ENCODE measurements at regions not wholly inside any gene's neighbourhood (a gene's known extent, or its start where the extent isn't known, plus 50 kb on each side); places are given as distances from the start of the nearest gene placed in this dataset.

GRCh38 chr14:25120261-25120660 lies 70.3 kb upstream of the STXBP6 start:
- H2BK120ac ChIP-seq (ENCODE audit: low read depth, low read length), result no peak overlapping the region
- no peaks in the 10 kb centered on the region for H3K79me1 ChIP-seq (replicated peaks; ENCODE audit: low read length, poor library complexity, severe bottlenecking)
- 75% methylated on average over 2 of the region's 3 CpGs for WGBS
- no peak overlapping the region for H4K8ac ChIP-seq (ENCODE audit: low read length)
- H3K9ac ChIP-seq (ENCODE audit: low read length), result no peak overlapping the region
- no peak overlapping the region for H2AFZ ChIP-seq (ENCODE audit: low read depth, low read length)
- H2BK15ac ChIP-seq (ENCODE audit: low read depth, poor library complexity, severe bottlenecking), result no peak overlapping the region
- H3K4ac ChIP-seq (ENCODE audit: low read depth in 1 of 2, low read length in 2 of 2), result no peak overlapping the region
- H3K9me3 ChIP-seq (ENCODE audit: control insufficient read depth, low read length), result no peaks in the 10 kb centered on the region
- H2BK5ac ChIP-seq (ENCODE audit: low read depth, low read length, poor library complexity, severe bottlenecking), result no peak overlapping the region
- DNase-seq, result no peak
- no peaks in the 10 kb centered on the region for H3K36me3 ChIP-seq (ENCODE audit: control insufficient read depth in 1 of 2, insufficient read depth in 2 of 2, low read depth in 1 of 2, low read length in 2 of 2)
- H3K4me2 ChIP-seq (ENCODE audit: low read length, poor library complexity, severe bottlenecking), result no peak overlapping the region
- H3K27ac ChIP-seq (ENCODE audit: low read length, poor library complexity, severe bottlenecking), result no peak overlapping the region
- H3K4me3 ChIP-seq (ENCODE audit: insufficient read depth in 1 of 2, low read depth in 1 of 2, low read length in 2 of 2), result no peak overlapping the region
- H3K14ac ChIP-seq (ENCODE audit: low read length in 2 of 2), result no peak overlapping the region
- H2AK5ac ChIP-seq (ENCODE audit: low read length, severe bottlenecking), result no peak overlapping the region
- H3K18ac ChIP-seq (ENCODE audit: low read depth in 1 of 2, low read length in 2 of 2), result peak overlapping the region in 1 of 2 experiments; percentile 58
- peak overlapping the region in 1 of 2 experiments; percentile 6 for H2BK12ac ChIP-seq (ENCODE audit: low read length in 2 of 2)
- no peaks in the 10 kb centered on the region for H3K27me3 ChIP-seq (ENCODE audit: control insufficient read depth in 1 of 2, insufficient read depth in 1 of 2, low read length in 2 of 2)
- no peaks in the 10 kb centered on the region for H3K4me1 ChIP-seq (ENCODE audit: control insufficient read depth, insufficient read depth, low read depth, low read length)
- H3K23ac ChIP-seq (ENCODE audit: low read length in 2 of 2), result no peak overlapping the region
- H4K91ac ChIP-seq (ENCODE audit: low read length), result no peak overlapping the region

- no peak overlapping the region for H2BK5ac ChIP-seq (ENCODE audit: low read depth, low read length, poor library complexity, severe bottlenecking)
- no peak overlapping the region for H3K4me3 ChIP-seq (ENCODE audit: insufficient read depth in 1 of 2, low read depth in 1 of 2, low read length in 2 of 2)
- H4K91ac ChIP-seq (ENCODE audit: low read length), result no peak overlapping the region
- H2AFZ ChIP-seq (ENCODE audit: low read depth, low read length), result no peak overlapping the region
- no peaks in the 10 kb centered on the region for H3K36me3 ChIP-seq (ENCODE audit: control insufficient read depth in 1 of 2, insufficient read depth in 2 of 2, low read depth in 1 of 2, low read length in 2 of 2)
- no peak overlapping the region for H3K14ac ChIP-seq (ENCODE audit: low read length in 2 of 2)
- no peak overlapping the region for H4K8ac ChIP-seq (ENCODE audit: low read length)
- no peak overlapping the region for H3K23ac ChIP-seq (ENCODE audit: low read length in 2 of 2)
- no peaks in the 10 kb centered on the region for H3K4me1 ChIP-seq (ENCODE audit: control insufficient read depth, insufficient read depth, low read depth, low read length)
- no peak overlapping the region for H2AK5ac ChIP-seq (ENCODE audit: low read length, severe bottlenecking)
- no peak overlapping the region for H3K4me2 ChIP-seq (ENCODE audit: low read length, poor library complexity, severe bottlenecking)
- no peak overlapping the region for H2BK12ac ChIP-seq (ENCODE audit: low read length in 2 of 2)
- H3K4ac ChIP-seq (ENCODE audit: low read depth in 1 of 2, low read length in 2 of 2), result no peak overlapping the region
- 83% methylated on average over 2 of the region's 2 CpGs for WGBS
- no peak overlapping the region for H2BK15ac ChIP-seq (ENCODE audit: low read depth, poor library complexity, severe bottlenecking)
- no peak overlapping the region for H3K18ac ChIP-seq (ENCODE audit: low read depth in 1 of 2, low read length in 2 of 2)
- no peaks in the 10 kb centered on the region for H3K9me3 ChIP-seq (ENCODE audit: control insufficient read depth, low read length)
- H3K27me3 ChIP-seq (ENCODE audit: control insufficient read depth in 1 of 2, insufficient read depth in 1 of 2, low read length in 2 of 2), result no peaks in the 10 kb centered on the region
- no peak overlapping the region for H3K9ac ChIP-seq (ENCODE audit: low read length)
- H3K27ac ChIP-seq (ENCODE audit: low read length, poor library complexity, severe bottlenecking), result no peak overlapping the region
- DNase-seq, result no peak
- H3K79me1 ChIP-seq (replicated peaks; ENCODE audit: low read length, poor library complexity, severe bottlenecking), result no peaks in the 10 kb centered on the region
- H2BK120ac ChIP-seq (ENCODE audit: low read depth, low read length), result no peak overlapping the region
Measured at GRCh38 chr14:25118671-25119070, 68.7 kb upstream of the STXBP6 start.

GRCh38 chr14:25117342-25117741 lies 67.4 kb upstream of the STXBP6 start:
- Histone ChIP-seq H2BK15ac (ENCODE audit: low read depth, poor library complexity, severe bottlenecking) (no peak overlapping the region), H3K4me3 (ENCODE audit: insufficient read depth in 1 of 2, low read depth in 1 of 2, low read length in 2 of 2) (no peak overlapping the region), H3K4me2 (ENCODE audit: low read length, poor library complexity, severe bottlenecking) (no peak overlapping the region), H2BK5ac (ENCODE audit: low read depth, low read length, poor library complexity, severe bottlenecking) (no peak overlapping the region), H3K23ac (ENCODE audit: low read length in 2 of 2) (no peak overlapping the region), H3K4ac (ENCODE audit: low read depth in 1 of 2, low read length in 2 of 2) (no peak overlapping the region), H4K8ac (ENCODE audit: low read length) (no peak overlapping the region), H3K27ac (ENCODE audit: low read length, poor library complexity, severe bottlenecking) (no peak overlapping the region), H3K9me3 (ENCODE audit: control insufficient read depth, low read length) (no peaks in the 10 kb centered on the region), H3K27me3 (ENCODE audit: control insufficient read depth in 1 of 2, insufficient read depth in 1 of 2, low read length in 2 of 2) (no peaks in the 10 kb centered on the region), H2AFZ (ENCODE audit: low read depth, low read length) (no peak overlapping the region), H2BK12ac (ENCODE audit: low read length in 2 of 2) (no peak overlapping the region), H2AK5ac (ENCODE audit: low read length, severe bottlenecking) (no peak overlapping the region), H4K91ac (ENCODE audit: low read length) (no peak overlapping the region), H2BK120ac (ENCODE audit: low read depth, low read length) (no peak overlapping the region), H3K18ac (ENCODE audit: low read depth in 1 of 2, low read length in 2 of 2) (no peak overlapping the region), H3K14ac (ENCODE audit: low read length in 2 of 2) (no peak overlapping the region), H3K4me1 (ENCODE audit: control insufficient read depth, insufficient read depth, low read depth, low read length) (no peaks in the 10 kb centered on the region), H3K79me1 (replicated peaks; ENCODE audit: low read length, poor library complexity, severe bottlenecking) (no peaks in the 10 kb centered on the region), H3K9ac (ENCODE audit: low read length) (no peak overlapping the region), H3K36me3 (ENCODE audit: control insufficient read depth in 1 of 2, insufficient read depth in 2 of 2, low read depth in 1 of 2, low read length in 2 of 2) (no peaks in the 10 kb centered on the region)
- WGBS, result 80% methylated on average over 1 of the region's 1 CpG
- DNase-seq, result no peak

GRCh38 chr14:25116607-25117006 lies 66.7 kb upstream of the STXBP6 start:
- Histone ChIP-seq H3K36me3 (ENCODE audit: control insufficient read depth in 1 of 2, insufficient read depth in 2 of 2, low read depth in 1 of 2, low read length in 2 of 2) (no peaks in the 10 kb centered on the region), H3K79me1 (replicated peaks; ENCODE audit: low read length, poor library complexity, severe bottlenecking) (no peaks in the 10 kb centered on the region), H4K8ac (ENCODE audit: low read length) (no peak overlapping the region), H2AK5ac (ENCODE audit: low read length, severe bottlenecking) (no peak overlapping the region), H3K18ac (ENCODE audit: low read depth in 1 of 2, low read length in 2 of 2) (no peak overlapping the region), H3K4me1 (ENCODE audit: control insufficient read depth, insufficient read depth, low read depth, low read length) (no peaks in the 10 kb centered on the region), H2BK15ac (ENCODE audit: low read depth, poor library complexity, severe bottlenecking) (no peak overlapping the region), H3K23ac (ENCODE audit: low read length in 2 of 2) (no peak overlapping the region), H3K4me2 (ENCODE audit: low read length, poor library complexity, severe bottlenecking) (no peak overlapping the region), H2AFZ (ENCODE audit: low read depth, low read length) (no peak overlapping the region), H3K9ac (ENCODE audit: low read length) (no peak overlapping the region), H3K4me3 (ENCODE audit: insufficient read depth in 1 of 2, low read depth in 1 of 2, low read length in 2 of 2) (no peak overlapping the region), H3K14ac (ENCODE audit: low read length in 2 of 2) (no peak overlapping the region), H2BK5ac (ENCODE audit: low read depth, low read length, poor library complexity, severe bottlenecking) (no peak overlapping the region), H2BK120ac (ENCODE audit: low read depth, low read length) (no peak overlapping the region), H4K91ac (ENCODE audit: low read length) (no peak overlapping the region), H2BK12ac (ENCODE audit: low read length in 2 of 2) (no peak overlapping the region), H3K27ac (ENCODE audit: low read length, poor library complexity, severe bottlenecking) (no peak overlapping the region), H3K27me3 (ENCODE audit: control insufficient read depth in 1 of 2, insufficient read depth in 1 of 2, low read length in 2 of 2) (no peaks in the 10 kb centered on the region), H3K4ac (ENCODE audit: low read depth in 1 of 2, low read length in 2 of 2) (no peak overlapping the region), H3K9me3 (ENCODE audit: control insufficient read depth, low read length) (no peaks in the 10 kb centered on the region)
- peak; percentile 11 for DNase-seq

Measured in mesenchymal stem cell (in vitro differentiated cells and primary cell).